NB4 (cell line): ENCODE measurements at regions not wholly inside any gene's neighbourhood (a gene's known extent, or its start where the extent isn't known, plus 50 kb on each side); places are given as distances from the start of the nearest gene placed in this dataset.

ENCODE experiments used
- POLR2A ChIP-seq: IDR thresholded peaks from 2 replicates; pipeline ENCODE4 v1.6.1; 2011; ENCODE audit warnings: mild to moderate bottlenecking; ENCODE audit not compliant: insufficient read length; ENCODE audit errors: extremely low read depth
- TF ChIP-seq, protein P1 (sequence below): IDR thresholded peaks from one replicate; pipeline ENCODE4 v1.5.1; 2012; ENCODE audit warnings: low read depth, low read length

GRCh38 chr2:104595576-104595975 is 258.3 kb upstream of the POU3F3 start:
- TF ChIP-seq, protein P1, sequence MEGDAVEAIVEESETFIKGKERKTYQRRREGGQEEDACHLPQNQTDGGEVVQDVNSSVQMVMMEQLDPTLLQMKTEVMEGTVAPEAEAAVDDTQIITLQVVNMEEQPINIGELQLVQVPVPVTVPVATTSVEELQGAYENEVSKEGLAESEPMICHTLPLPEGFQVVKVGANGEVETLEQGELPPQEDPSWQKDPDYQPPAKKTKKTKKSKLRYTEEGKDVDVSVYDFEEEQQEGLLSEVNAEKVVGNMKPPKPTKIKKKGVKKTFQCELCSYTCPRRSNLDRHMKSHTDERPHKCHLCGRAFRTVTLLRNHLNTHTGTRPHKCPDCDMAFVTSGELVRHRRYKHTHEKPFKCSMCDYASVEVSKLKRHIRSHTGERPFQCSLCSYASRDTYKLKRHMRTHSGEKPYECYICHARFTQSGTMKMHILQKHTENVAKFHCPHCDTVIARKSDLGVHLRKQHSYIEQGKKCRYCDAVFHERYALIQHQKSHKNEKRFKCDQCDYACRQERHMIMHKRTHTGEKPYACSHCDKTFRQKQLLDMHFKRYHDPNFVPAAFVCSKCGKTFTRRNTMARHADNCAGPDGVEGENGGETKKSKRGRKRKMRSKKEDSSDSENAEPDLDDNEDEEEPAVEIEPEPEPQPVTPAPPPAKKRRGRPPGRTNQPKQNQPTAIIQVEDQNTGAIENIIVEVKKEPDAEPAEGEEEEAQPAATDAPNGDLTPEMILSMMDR = no peak
- TF ChIP-seq POLR2A = no peak
